M059J (cell line): ENCODE measurements at regions not wholly inside any gene's neighbourhood (a gene's known extent, or its start where the extent isn't known, plus 50 kb on each side); places are given as distances from the start of the nearest gene placed in this dataset.
"Not testable (repeated sequence)": the region's sequence is repeated elsewhere in the genome, so short reads cannot be mapped to it uniquely, and the experiment has no call there.

ENCODE experiments used
- DNase-seq: peaks from one replicate; pipeline ENCODE4 v3.0.0-alpha.2; 2012; ENCODE audit warnings: low read depth

- no peak for DNase-seq
Observed at GRCh38 chr15:79492065-79492464, 59.9 kb downstream of the MINAR1 start.

GRCh38 chr15:79494384-79494909 lies 62.3 kb downstream of the MINAR1 start:
- DNase-seq = no peak

- no peak for DNase-seq
Observed at GRCh38 chr15:79494963-79495755, 63.0 kb downstream of the MINAR1 start.

GRCh38 chr15:79495775-79496174 lies 63.6 kb downstream of the MINAR1 start:
- DNase-seq = no peak

DNA sequence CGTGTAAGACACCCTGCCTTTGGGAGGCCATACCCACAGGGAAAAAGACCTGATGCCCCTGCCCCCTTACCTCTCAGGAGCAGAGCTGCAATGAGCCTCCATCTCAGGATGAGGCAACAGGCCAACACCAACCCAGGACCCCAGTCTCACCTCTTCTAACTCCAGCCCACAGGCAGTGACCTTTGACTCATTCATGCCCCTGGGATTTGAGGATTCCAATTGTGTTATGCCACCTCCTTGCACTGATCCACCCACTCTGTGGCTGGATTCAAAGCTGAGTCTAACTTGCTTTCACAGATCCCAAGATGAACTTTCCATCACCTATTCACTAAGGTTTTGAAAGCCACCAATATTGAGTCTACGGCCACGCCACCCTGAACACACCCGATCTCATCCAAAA lies 64.7 kb downstream of the MINAR1 start:
- no peak for DNase-seq

GRCh38 chr15:79501086-79501485 lies 69.0 kb downstream of the MINAR1 start:
- no peak for DNase-seq

GRCh38 chr15:79505956-79506355 lies 73.8 kb downstream of the MINAR1 start:
- DNase-seq = peak; percentile 1

GRCh38 chr15:79512844-79513243 lies 80.7 kb downstream of the MINAR1 start:
- DNase-seq = not testable (repeated sequence)

DNA sequence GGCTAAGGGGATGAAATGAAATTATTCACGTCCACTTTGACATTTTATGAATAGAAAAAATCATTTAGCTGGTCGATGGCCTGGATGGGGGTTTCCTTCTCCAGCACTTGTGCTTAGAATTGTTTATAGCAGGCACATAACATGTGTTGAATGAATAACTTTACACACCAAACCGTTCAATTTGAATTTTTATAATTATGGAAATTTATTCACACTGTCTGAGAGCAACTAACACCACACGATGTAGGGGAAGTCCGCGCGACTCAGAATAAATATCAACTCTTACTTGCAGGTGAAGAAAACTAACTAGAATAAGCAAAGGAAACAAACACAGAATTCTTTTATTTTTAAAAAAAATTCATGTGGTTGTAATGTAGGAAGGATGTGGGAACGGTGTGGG lies 81.3 kb downstream of the MINAR1 start:
- DNase-seq = no peak

GRCh38 chr15:79513940-79514339 lies 81.8 kb downstream of the MINAR1 start:
- no peak for DNase-seq

DNA sequence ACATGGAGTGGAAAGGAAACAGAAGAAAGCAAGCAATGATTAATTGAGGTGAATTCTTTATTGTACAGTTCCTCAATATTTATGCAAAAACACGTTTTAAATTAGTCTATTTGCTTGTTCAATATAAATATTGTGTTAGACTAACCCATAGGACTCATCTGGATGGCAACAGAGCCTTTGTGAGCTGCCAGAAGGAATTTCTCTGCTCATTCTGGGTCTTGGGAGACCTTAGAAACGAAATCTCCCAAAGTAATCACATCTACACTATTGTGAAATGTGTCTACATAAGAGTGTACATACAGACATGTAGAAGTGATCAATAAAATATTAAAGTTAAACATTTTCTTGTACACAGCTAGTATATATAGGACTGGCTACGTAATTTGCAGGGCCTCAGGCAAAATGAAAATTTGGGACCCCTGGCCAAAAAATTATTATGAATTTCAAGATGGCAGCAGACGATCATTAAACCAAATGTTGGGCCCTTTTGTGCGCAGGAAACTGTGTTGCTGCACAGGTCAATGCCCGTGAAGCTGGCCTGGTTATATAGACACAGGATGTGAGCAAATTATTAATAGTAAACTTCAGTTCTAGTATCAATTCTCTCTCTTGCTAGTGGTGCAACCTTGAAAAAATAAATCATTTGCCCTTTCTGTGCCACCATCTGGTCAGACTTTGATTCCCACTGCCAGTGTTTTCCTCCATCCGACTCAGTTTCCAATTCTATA lies 83.3 kb downstream of the MINAR1 start:
- DNase-seq = no peak

- no peak for DNase-seq
Observed at GRCh38 chr15:79516155-79516554, 84.0 kb downstream of the MINAR1 start.

DNA sequence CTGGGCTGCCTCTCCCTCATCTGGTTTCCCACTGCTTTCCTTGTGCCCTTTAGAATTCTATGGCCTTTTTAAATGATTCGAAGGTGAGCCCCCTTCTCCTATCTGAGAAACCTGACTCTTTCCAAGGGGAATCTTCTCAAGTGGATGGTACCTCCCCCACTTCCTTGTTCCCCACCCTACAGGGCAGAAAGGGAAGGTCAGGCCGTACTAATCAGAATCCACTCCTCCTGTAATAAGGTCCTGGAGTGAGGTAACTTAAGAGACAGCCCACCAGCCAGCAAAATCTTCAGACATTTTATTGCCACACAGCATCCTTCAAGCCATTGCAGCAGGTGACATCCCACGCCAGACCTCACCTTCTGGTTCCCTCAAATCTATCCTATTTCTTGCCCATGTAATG lies 84.5 kb downstream of the MINAR1 start:
- DNase-seq = no peak

GRCh38 chr15:79519628-79520027 lies 87.5 kb downstream of the MINAR1 start:
- DNase-seq = no peak

DNA sequence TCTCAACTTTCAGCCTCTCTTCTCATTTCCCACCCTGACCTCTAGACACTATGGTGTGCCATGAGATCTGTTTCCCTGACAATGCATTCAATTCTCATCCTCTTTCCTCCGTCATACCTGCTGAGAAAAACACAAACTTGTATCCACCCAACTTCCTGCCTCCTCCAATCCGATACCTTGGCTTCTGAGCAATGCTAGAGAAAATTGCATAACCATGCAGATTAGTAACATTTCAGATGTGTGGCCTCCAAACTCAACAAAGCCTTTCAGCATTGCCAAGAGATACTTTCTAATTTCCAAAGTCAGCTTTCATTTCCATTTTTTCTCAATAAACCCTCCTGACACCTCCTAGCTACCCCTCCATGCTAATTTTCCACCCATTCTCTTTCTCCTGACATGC lies 88.5 kb downstream of the MINAR1 start:
- no peak for DNase-seq

DNA sequence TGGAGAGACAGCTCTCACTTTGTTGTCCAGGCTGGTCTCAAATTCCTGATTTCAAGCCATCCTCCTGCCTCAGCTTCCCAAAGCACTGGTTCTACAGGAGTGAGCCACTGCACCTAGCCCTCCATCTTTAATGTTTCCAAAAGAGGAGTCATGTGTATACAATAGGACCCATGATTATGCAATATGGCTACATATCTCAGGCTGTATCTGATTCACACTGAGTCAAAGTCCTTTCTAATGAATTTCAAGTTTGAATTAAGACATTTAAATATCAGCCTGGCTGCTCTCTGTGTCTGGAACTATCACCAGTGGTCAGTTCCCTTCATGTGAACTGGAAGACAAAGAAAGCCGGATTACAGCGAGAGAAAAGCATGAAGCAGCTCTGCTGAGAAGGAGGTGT lies 90.5 kb downstream of the MINAR1 start:
- no peak for DNase-seq

DNA sequence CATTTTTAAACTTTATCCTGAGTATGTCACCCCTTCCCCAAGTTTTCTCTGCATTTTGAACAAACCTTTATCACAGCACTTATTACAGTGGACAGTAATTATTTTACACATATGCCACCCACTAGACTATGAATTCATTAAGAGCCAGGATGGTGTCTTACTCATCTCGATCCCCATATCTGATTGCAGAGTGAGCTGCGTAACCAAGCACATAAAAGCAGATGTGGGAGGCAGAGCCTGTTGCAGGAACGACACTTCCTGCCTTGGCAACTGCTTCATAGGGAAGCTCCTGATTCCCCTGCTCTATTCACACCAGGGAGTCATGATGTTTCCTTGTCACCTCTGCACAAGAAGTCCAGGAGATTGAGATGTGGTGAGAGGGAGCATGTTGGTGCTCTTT lies 91.1 kb downstream of the MINAR1 start:
- DNase-seq = no peak

DNA sequence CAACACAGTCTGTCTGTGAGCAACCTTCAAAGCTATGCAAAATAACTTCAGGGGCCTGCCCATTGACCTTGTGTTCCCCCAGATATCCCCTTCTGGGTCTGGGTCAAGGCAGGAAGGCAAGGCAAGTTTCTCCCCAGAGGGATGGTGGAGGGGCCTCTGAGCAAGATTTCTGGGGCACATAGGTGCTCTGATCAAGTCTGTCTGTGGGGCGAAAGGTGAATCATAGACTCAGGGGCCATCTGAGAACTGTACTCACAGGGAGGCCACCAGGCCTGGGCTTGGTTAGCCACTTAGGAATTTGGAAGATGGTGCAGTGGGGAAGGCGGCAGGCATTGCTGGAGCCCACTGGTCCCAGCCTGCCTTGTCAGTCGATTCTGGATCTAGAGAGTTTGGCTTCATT lies 92.4 kb downstream of the MINAR1 start:
- DNase-seq = no peak

DNA sequence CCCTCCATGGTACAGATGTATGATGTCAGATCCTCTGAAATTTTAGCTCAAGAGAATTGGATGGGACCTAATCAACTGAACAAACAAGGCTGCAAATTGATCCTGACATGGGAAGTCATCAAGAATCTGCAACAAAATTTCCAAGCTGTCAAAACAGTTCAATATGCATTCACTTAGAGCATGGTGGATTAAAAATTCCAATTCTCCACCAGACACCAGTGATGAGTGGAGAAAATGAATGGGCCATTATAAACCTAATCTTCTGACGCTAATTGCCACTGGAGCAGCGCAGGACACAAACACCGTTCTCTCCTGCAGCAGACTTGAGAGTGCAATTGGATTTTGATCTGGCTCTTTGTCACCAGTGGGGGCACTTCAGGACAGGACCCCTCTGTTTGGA lies 94.2 kb downstream of the MINAR1 start:
- DNase-seq = no peak

GRCh38 chr15:79527821-79528220 lies 95.7 kb downstream of the MINAR1 start:
- no peak for DNase-seq

GRCh38 chr15:79529157-79529785 lies 97.1 kb downstream of the MINAR1 start:
- DNase-seq = no peak

DNA sequence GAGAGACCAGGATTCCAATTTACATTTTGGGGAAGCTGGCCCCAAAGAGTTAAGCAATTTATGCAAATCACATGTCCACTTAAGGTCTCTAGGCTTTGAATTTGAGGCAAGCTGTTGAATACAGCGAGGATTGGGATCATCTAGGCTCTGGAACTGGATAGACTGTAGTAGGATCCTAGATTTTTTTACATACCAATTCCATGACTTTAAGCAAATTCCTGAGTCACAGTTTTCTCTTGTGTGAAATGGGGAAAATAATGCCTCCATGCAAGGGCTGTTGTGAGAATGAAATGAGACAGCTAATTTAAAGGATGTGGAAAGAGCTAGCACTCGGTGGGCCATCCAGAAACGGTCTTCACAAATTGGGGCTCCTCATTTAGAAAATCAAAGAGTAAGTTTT lies 103.4 kb downstream of the MINAR1 start:
- peak; percentile 3 for DNase-seq

GRCh38 chr15:79538527-79538926 lies 106.4 kb downstream of the MINAR1 start:
- no peak for DNase-seq
